H7 (cell line): ENCODE measurements at regions not wholly inside any gene's neighbourhood (a gene's known extent, or its start where the extent isn't known, plus 50 kb on each side); places are given as distances from the start of the nearest gene placed in this dataset.
"Not testable (repeated sequence)": the region's sequence is repeated elsewhere in the genome, so short reads cannot be mapped to it uniquely, and the experiment has no call there.

Experiments
- DNase-seq: peaks from one replicate; pipeline ENCODE4 v3.0.0; 2012
- H3K27me3 ChIP-seq: 2 replicates; pipeline ENCODE4 v1.6.0; 2011; ENCODE audit warnings: mild to moderate bottlenecking, low read length; ENCODE audit not compliant: control insufficient read depth, insufficient read depth
- H3K36me3 ChIP-seq: replicated peaks from 2 replicates; pipeline ENCODE4 v1.5.1; 2011; ENCODE audit warnings: low read length; ENCODE audit not compliant: control insufficient read depth, insufficient read depth
- H3K4me3 ChIP-seq: 2 replicates; pipeline ENCODE4 v1.5.1; 2011; ENCODE audit warnings: low read depth, mild to moderate bottlenecking, control low read depth, low read length, moderate library complexity; ENCODE audit not compliant: insufficient read depth

DNA sequence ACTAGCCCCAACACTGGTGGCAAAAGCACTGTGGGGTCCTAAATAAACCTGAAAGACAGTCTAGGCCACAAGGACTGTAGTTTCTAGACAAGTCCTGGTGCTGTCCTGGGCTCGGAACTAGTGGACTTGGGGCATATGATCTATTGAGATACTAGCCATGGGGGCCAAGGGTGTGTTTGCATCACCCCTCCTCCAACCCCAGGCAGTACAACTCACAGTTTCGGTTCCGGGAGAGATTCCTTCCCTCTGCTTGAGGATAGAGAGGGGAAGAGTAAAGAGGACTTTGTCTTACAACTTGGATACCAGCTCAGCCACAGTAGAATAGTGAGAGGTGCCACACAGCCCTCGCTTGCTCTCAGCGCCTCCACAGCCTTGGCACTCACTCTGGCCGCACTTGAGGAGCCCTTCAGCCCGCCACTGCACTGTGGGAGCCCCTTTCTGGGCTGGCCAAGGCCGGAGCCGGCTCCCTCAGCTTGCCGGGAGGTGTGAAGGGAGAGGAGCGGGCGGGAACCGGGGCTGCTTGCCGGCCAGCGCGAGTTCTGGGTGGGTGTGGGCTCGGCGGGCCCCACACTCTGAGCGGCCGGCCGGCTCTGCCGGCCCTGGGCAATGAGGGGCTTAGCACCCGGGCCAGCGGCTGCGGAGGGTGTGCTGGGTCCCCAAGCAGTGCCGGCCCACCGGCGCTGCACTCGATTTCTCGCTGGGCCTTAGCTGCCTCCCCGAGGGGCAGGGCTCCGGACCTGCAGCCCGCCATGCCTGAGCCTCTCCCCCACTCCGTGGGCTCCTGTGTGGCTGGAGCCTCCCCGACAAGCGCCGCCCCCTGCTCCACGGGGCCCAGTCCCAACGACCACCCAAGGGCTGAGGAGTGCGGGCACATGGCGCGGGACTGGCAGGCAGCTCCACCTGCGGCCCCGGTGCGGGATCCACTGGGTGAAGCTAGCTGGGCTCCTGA is 222.7 kb upstream of the SEMA3C start:
- H3K4me3 ChIP-seq, H3K36me3 ChIP-seq, DNase-seq, H3K27me3 ChIP-seq: not testable (repeated sequence)

DNA sequence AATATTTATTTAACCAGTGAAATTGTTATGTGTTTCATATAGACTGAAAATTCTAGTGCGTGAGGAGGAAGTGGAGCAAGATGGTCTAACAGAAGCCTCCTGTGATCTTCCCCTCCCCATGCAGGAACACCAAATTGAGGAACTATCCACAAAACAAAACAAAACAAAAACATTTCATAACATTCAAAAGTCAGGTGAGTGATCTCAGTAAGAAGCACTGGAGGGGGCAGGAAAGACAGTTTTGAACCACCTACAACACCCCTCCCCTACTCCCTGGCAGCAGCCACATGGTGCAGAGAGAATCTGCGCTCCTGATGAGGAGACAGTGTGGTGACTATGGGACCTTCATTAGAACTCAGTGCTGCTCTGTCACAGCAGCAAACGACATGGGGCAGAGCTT is 221.9 kb upstream of the SEMA3C start:
- H3K36me3 ChIP-seq, result no peaks in the 10 kb centered on the region
- H3K27me3 ChIP-seq, result no peaks in the 10 kb centered on the region
- H3K4me3 ChIP-seq, result no peak overlapping the region
- no peak for DNase-seq

DNA sequence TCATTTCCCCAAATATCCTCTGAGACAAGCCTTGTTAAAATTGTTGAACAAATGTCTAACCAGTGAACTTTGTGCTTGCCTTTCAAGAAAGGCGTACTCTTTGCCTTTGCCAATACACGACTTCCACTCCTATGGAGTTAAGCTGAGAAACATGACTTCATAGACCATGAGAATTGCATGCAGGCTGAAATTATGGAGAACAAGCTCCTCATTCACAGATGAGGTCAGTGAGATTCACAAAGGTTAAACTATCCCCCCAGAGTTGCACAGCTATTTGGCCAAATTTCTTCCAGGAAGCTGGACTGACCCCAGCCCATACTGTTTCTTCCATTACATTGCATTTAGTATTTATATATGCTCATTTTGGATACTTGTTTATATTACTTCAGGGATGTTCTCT is 221.4 kb upstream of the SEMA3C start:
- Histone ChIP-seq H3K36me3 (no peaks in the 10 kb centered on the region), H3K4me3 (no peak overlapping the region), H3K27me3 (no peaks in the 10 kb centered on the region)
- DNase-seq, result no peak

DNA sequence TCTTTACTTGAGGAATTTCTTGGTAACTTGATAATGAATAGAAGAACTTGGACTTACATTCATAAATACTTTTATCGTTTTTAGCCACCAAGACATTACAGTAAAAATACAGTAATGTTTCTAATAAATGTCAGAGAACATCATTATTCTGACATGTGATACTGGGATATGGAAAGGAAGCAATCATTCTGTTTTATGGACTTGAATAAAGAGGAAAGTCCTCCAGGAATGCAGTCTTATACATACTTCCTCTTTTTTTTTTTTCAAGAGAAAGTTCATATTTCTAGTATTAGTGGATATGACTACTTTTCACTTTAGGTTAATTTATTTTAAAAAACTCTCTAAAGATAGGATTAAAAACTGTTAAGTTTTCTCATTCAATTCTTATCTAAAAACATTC is 220.0 kb upstream of the SEMA3C start:
- Histone ChIP-seq H3K36me3 (no peaks in the 10 kb centered on the region), H3K4me3 (no peak overlapping the region), H3K27me3 (no peaks in the 10 kb centered on the region)
- DNase-seq, result no peak

DNA sequence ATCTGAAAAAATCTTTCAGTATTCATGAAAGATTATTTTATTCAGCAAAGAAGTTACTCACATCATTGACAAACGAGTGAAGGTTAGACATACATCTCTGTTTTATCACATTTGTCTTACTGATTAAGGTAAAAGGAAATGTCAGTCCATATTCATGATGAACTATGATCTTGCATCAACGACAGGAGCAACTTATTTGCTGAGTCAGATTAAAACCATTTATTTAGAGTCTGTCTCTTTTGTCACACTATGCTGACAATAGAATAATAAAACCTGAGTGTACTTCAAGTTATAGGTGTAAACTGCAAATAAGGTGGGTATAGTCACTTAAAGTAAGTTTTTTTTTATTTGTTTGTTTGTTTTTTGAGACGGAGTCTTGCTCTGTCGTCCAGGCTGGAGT is 216.5 kb upstream of the SEMA3C start:
- Histone ChIP-seq H3K36me3 (no peaks in the 10 kb centered on the region), H3K4me3 (no peak overlapping the region), H3K27me3 (no peaks in the 10 kb centered on the region)
- DNase-seq, result no peak

DNA sequence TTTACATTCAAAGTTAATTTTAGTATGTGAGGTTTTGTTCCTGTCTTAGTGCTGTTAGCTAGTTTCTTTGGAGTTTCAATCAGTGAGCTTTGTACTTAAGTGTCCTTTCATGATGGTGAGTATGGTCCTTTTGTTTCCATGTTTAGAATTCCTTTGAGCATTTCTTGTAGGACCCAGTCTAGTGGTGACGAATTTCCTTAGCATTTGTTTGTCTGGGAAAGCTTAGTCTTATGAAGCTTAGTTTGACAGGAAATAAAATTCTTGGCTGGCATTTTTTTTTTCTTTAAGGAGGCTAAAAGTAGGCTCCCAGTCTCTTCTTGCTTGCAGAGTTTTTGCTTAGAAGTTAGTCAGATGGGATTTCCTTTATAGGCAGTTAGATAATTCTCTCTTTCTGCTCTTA is 209.2 kb upstream of the SEMA3C start:
- no peak for DNase-seq
- no peaks in the 10 kb centered on the region for H3K36me3 ChIP-seq

DNA sequence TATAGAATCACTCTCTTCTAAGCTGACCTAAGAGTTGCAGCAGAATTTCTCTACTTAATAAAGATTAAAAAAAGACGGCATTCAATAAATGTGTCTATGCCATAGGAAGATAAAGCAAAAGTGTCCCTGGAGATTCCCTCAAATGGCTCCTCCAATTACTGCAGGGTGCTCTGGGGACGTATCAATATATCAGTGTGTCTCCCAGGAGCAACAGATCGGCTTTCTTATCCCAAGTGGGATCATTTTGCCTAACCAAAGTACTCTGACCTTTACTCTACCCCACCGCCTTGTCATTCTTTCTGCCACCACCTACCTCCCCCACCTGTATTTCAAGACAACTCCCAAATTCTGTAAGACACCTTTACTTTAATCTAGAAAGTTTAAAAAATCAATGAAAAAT is 202.0 kb upstream of the SEMA3C start:
- Histone ChIP-seq H3K36me3 (no peaks in the 10 kb centered on the region), H3K4me3 (no peak overlapping the region)
- DNase-seq, result no peak

More for the DNA sequence above, 209.2 kb upstream of the SEMA3C start:
- no peaks in the 10 kb centered on the region for H3K27me3 ChIP-seq
- no peak overlapping the region for H3K4me3 ChIP-seq

DNA sequence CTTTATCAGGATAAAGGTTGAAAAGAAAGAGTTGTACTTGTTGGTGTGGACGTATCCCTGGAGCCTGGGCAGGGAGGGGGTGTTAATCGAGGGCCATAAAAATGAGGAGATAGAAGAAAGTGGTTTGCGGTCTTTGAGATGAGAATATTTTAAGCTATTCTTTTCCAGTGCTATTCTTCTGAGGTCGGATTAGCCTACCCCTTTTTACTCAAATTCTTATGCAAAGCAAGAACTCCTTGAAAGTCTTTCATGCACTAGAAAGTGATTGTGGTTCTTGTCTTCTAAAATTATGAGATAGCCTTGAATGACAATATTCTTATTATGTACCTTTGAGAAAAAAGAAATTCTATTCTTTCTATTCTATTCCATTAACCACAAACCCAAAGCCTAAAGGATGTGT is 201.3 kb upstream of the SEMA3C start:
- Histone ChIP-seq H3K4me3 (no peak overlapping the region), H3K27me3 (no peaks in the 10 kb centered on the region), H3K36me3 (no peaks in the 10 kb centered on the region)
- no peak for DNase-seq

More for the DNA sequence above, 202.0 kb upstream of the SEMA3C start:
- no peaks in the 10 kb centered on the region for H3K27me3 ChIP-seq

DNA sequence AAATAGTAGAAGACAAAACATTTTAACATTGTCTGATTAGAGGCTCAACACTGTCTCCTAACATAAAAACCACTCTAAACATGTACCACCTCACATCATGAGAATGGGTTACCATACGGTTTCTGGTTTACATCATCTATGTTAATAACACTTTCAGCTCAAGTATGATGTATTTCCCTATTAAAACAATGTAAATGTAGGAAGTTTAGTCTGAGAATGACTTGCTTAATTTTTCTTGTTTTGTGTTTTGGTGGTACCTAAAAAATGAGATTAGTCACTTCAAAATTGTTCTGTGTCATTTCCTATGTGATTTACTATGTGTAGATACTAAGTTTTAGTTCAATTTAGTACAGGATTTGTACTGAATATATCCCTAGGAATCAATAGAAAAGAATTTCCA is 195.8 kb upstream of the SEMA3C start:
- DNase-seq, result no peak
- H3K27me3 ChIP-seq, result no peaks in the 10 kb centered on the region
- no peak overlapping the region for H3K4me3 ChIP-seq
- H3K36me3 ChIP-seq, result no peaks in the 10 kb centered on the region

DNA sequence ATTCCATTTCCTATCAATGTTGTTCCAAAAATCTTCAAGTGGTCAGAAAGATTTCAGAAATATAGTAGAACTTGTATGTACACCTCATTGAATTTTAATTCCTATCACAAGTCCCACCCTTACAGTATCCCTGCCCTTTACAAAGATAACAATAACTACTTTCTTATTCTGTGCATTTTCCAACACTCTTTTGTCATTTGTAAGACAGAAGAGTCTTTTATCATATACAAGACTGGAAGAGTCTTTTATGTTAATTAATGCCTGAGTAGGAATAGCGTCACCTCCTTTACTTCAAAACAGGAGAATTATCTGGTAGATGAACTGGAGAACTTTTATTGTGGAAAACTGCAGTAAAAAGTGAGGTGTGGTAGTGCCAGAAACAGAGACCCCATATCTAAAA is 193.9 kb upstream of the SEMA3C start:
- DNase-seq, result no peak
- no peaks in the 10 kb centered on the region for H3K36me3 ChIP-seq
- H3K27me3 ChIP-seq, result no peaks in the 10 kb centered on the region
- no peak overlapping the region for H3K4me3 ChIP-seq

DNA sequence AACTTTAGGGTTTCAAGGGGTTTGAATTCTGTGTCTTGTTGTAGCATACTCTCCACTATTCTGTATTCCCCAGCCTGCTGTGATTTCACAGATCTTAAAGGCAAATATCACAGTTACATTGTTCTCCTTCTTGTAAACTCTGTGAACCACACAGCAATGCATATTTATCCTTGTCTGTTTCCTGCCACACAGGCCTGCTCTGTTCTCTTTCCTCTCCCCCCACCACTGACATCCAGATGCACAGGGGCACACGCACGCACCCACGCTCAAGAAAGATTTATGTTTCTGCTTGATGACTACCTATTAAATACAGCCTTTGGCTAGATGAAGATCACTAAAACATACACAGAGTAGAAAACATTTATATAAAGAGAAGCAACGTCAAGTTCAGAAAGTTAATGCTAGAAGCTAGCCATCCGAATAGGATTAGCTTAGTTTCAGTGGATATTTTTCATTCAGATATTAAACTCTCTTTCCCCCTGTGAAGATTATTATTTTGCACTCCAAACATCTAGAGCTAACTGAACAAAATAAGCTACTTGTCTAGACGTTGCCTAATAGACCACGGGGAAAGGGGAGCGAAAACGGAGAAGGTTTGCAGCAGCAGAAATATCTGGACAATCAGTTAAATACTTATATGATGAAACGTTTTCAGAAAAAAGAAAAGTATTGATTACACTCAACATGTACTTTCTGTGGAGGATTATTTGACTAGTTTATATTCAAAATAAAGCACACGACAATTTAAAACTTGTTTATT is 193.1 kb upstream of the SEMA3C start:
- Histone ChIP-seq H3K27me3 (no peaks in the 10 kb centered on the region), H3K4me3 (no peak overlapping the region), H3K36me3 (no peaks in the 10 kb centered on the region)
- no peak for DNase-seq

DNA sequence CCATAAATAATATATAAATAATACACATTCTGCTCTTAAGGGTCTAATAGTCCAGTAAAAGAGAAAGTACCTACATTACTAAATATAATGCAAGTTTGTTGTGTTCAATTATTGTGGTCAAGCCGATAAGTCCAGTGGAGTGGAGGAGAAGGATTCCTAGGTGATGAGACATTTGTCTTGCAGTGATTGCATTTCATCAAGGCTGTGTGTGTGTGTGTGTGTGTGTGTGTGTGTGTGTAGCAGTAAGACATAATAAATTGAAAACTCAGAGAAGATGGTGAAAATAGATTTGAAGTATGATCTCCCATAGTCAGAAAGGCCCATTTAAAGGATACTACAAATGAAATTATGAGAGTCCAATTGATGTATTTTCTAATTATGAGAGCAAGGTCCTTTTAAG is 192.5 kb upstream of the SEMA3C start:
- H3K4me3 ChIP-seq, result no peak overlapping the region
- H3K27me3 ChIP-seq, result no peaks in the 10 kb centered on the region
- H3K36me3 ChIP-seq, result no peaks in the 10 kb centered on the region
- DNase-seq, result no peak

DNA sequence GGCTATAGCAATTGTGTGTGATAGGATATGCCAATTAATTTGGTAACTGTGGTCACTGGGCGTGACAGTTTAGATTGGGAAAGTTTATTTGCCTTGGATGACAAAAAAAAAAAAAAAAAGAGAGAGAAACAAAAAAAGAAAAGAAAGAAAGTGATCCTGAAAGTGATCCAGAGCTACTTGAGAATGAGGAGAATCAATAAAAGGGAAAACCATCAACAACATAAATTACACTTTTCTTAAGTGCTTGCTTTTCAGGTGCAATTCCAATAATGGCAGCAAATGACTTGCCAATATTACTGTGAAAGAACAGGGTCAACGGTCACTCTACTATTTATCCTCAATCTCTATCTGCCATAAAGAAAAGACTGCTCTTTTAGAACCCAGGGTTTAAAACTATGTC is 191.8 kb upstream of the SEMA3C start:
- no peak for DNase-seq
- Histone ChIP-seq H3K4me3 (no peak overlapping the region), H3K27me3 (no peaks in the 10 kb centered on the region), H3K36me3 (no peaks in the 10 kb centered on the region)

DNA sequence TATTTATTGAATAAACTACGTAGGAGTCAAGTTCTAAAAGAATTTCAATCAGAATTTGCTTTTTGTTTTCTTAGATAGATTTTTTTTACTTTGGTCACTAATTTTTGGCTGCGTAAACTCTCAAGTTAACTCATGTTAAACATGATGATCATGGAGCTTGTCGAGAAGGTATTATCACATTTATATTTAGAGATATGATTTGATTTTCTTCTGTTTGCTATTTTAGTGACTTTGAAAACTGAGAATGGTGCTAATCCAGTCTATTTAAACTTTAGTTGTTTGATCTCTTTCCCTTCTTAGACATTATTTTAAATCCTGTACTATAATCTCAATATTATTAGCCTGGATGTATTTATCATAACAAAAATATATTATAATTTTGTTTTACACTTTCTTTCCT is 179.4 kb upstream of the SEMA3C start:
- no peak for DNase-seq
- H3K27me3 ChIP-seq, result no peaks in the 10 kb centered on the region
- H3K4me3 ChIP-seq, result no peak overlapping the region
- H3K36me3 ChIP-seq, result no peaks in the 10 kb centered on the region

DNA sequence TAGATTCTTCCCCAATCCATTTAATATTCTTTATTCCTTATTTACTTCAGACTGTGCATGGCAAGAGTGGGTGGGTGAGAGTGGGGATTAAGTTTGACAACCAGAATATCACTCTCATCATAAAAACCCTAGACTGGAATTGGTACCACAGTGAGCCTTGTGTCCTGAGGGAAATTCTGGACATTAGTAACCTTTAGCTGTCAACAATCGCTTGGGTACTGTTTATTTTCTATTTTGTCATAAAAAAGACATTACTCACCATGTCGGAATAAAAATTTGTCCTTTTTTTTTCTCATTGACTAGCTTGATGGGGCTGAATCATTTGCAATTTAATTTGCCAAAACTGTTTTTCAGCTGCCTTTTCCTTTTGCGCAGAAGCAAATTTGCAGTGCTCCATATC is 176.1 kb upstream of the SEMA3C start:
- Histone ChIP-seq H3K36me3 (no peaks in the 10 kb centered on the region), H3K4me3 (no peak overlapping the region), H3K27me3 (no peaks in the 10 kb centered on the region)
- no peak for DNase-seq
